GM13976 (cell line): ENCODE measurements at regions not wholly inside any gene's neighbourhood (a gene's known extent, or its start where the extent isn't known, plus 50 kb on each side); places are given as distances from the start of the nearest gene placed in this dataset.

Source experiments
- DNase-seq: peaks from one replicate; pipeline ENCODE4 v3.0.0; 2012; ENCODE audit warnings: low spot score
- in situ Hi-C: fragments of 300-500 bp; cut with MboI; formaldehyde crosslinking; loops from one replicate; pipeline ENCODE4 v1.12.0; 2022; ENCODE audit warnings: low sequenced_read_pairs, mixed read lengths, inconsistent platforms; ENCODE audit not compliant: unreplicated experiment
- TF ChIP-seq, protein P1 (sequence below): IDR thresholded peaks from 2 replicates; pipeline ENCODE4 v1.5.1; 2012; ENCODE audit warnings: borderline replicate concordance, mild to moderate bottlenecking; ENCODE audit not compliant: insufficient read depth; ENCODE audit errors: extremely low read depth, missing control alignments, control extremely low read depth

- no peak for DNase-seq
- TF ChIP-seq, protein P1, sequence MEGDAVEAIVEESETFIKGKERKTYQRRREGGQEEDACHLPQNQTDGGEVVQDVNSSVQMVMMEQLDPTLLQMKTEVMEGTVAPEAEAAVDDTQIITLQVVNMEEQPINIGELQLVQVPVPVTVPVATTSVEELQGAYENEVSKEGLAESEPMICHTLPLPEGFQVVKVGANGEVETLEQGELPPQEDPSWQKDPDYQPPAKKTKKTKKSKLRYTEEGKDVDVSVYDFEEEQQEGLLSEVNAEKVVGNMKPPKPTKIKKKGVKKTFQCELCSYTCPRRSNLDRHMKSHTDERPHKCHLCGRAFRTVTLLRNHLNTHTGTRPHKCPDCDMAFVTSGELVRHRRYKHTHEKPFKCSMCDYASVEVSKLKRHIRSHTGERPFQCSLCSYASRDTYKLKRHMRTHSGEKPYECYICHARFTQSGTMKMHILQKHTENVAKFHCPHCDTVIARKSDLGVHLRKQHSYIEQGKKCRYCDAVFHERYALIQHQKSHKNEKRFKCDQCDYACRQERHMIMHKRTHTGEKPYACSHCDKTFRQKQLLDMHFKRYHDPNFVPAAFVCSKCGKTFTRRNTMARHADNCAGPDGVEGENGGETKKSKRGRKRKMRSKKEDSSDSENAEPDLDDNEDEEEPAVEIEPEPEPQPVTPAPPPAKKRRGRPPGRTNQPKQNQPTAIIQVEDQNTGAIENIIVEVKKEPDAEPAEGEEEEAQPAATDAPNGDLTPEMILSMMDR = no peak
- in situ Hi-C loops = no loop called here
These were observed 404.6 kb upstream of the PITX2 start for GRCh38 chr4:111027526-111027925.

DNA sequence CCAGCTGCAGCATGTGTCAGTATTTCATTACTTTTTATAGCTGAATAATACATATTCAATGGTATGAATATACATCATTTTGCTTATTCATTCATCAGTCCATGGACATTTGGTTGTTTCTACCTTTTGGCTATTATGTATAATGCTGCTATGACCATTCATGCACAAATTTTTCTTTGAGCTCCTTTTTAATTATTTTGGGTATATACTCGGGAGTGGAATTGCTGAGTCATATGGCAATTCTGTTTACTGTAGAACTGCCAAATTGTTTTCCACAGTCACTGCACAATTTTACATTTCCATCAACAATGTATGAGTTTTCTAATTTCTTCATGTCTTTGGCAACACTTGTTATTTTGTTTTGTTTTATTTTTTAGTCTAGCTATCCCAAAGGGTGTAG is 405.9 kb upstream of the PITX2 start:
- DNase-seq = no peak
- in situ Hi-C loops = no loop called here
- TF ChIP-seq, protein P1 = no peak

DNA sequence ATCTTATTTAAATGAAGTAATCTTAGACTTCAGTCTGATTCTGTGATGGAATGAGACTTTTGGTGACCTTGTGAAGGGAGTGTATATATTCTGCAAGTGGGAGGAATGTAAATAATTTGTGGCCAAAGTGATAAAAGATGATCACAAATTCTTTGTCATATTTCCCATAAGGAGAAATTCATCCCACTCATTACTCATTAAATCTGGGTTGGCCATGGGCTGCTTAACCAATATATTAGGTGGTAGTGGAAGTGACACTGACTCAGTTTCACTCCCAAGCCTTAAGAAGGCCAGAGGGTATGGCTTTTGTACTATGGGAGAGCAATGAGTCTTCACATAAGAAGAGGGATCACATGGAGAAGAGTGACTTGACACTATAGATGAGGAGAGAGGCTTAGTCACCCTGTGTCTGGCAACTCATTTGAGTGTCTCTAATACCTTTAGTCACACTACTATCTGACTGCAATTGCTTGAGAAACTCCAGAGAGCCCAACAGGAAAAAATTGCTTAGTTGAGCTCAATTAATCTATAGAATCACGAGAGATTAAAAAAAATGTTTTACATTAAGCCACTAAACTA is 408.2 kb upstream of the PITX2 start:
- DNase-seq = no peak
- TF ChIP-seq, protein P1 = no peak
- in situ Hi-C loops = no loop called here

GRCh38 chr4:111031596-111031995 is 408.7 kb upstream of the PITX2 start:
- TF ChIP-seq, protein P1 = no peak
- in situ Hi-C loops = no loop called here
- no peak for DNase-seq

- DNase-seq = no peak
- TF ChIP-seq, protein P1 = no peak
- in situ Hi-C loops = no loop called here
These were observed 414.9 kb upstream of the PITX2 start for GRCh38 chr4:111037591-111038360.

DNA sequence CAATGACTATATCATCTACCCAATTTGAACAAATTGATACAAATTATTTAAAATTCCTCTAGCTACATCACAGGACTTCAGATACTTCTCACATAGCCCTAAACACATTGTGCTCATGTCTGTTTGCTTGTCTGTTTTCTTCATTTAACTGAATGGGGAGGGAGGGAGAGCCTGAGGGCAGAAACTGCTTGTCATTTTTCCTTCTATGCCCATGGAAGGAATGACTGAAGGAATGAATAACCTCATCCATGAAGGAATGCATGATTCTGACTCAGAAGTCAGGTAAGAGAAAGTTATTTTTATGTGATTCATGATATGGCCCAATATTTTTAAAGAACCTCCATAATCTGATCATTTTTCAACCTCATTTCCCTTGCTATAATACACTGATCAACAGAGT is 418.0 kb upstream of the PITX2 start:
- in situ Hi-C loops = no loop called here
- TF ChIP-seq, protein P1 = no peak
- no peak for DNase-seq
